HuH-7.5 (cell line): ENCODE measurements at regions not wholly inside any gene's neighbourhood (a gene's known extent, or its start where the extent isn't known, plus 50 kb on each side); places are given as distances from the start of the nearest gene placed in this dataset.

ENCODE experiments used
- DNase-seq: peaks from one replicate; pipeline ENCODE4 v3.0.0; 2011; ENCODE audit warnings: low spot score

DNA sequence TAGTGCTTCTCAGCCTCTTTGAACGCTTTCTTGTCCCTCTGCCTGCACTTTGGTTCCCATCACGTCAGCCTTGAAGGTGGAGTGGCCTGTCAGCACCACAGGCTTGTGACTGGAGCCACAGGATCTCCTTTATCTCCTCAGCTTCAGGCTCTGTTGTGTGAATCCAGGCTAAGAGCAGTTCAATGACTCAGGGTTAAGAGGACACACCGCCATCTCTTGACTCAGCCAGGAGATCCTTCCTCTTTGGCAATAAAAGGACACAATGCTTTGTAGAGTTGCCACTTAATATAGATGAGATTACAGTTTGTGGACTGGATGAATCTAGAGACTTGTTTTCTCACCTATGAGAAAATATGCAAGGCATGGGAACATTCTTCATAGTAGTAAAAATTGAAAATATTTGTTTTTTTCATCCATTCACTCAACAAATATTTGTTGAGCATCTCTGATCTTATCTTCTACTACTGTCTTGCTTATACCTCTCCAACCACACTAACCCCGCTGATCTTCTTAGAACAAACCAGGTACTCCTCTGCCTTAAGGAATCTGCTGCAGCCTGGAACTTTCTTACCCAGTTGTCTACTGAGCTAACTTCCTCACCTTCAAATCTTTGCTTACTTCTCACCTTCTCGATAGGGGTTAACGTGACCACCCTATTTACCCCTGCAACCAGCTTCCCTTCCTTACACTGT, 62.3 kb downstream of the UCHL1 start:
- DNase-seq, result no peak

DNA sequence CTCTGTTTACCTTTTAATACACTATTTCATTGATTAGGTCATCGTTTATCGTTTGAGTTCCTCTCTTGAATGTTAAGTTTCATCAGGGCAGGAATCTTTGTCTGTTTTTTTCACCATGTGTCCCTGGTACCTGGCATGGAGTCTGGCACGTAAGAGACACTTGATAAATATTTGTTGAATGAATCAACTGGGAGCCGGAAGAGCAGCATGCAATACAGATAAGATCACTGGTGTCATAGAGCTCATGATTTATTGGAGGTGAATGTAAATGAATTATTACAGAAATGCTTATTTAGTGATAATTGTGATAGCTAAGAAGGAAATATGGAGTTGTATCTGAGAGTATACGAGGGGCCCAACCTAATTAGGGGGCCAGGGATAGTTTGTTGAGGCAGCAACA, 62.8 kb downstream of the UCHL1 start:
- DNase-seq, result no peak

DNA sequence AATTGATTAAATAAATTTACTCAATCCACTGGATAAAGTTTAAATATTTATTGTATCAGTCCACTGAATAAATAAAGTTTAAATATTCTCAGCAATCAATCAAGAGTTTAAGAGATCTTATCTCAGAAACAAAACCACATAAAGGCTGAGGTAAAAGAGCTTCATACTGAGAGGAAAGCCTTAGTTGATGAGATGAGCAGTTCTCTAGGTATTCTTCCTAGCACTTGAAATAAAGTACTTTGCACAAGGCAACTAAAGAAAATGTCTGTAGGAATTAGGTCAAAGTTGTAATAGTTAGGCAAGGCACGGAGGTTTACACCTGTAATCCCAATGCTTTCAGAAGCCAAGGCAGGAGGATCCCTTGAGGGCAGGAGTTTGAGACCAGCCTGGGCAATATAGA, 63.5 kb downstream of the UCHL1 start:
- no peak for DNase-seq

DNA sequence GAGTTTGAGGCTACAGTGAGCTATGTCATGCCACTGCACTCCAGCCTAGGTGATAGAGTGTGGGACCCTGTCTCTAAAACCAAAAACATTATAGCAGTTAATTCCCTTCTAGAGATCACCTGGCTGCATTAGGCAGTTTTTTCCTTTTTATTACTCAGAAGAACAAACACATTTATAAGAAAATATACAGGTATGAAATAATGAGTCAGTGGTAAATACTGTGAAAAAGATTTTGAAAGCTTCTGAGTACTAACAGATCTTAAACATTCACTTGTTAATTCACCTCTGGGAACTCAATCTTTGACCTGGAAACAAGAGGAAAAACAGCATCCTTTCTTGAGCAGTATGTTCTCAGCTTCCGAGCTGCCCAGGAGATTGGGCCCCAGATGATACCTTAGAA, 64.1 kb downstream of the UCHL1 start:
- DNase-seq, result no peak

DNA sequence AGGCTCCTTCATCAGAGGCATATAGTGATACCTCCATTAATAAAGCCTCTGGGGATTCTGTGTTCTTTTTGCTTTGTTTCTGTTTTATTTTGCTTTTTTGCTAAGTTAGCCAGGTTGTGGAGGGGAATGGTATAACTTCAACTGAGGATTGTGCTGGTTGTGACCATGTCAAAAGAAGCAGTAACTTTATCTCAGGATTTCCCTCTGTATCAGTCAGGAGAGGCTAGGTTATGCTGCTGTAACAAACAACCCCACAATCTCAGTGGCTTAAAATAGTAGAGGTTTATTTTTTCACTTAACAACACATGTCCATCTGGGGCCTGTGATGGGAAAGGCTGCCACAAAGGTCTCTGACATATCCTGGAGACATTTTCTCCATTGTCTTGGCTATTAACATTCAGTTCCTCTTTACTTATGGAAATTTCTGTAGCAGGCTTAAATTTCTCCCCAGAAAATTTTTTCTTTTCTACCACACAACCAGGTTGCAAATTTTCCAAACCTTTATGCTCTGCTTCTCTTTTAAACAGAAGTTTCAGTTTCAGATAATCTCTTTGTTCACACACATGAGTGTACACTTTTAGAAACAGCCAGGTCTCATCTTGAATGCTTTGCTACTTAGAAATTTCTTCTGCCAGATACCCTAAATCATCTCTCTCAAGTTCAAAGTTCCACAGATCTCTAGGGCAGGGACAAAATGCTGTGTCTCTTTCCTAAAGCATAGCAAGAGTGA, 64.7 kb downstream of the UCHL1 start:
- DNase-seq, result no peak

DNA sequence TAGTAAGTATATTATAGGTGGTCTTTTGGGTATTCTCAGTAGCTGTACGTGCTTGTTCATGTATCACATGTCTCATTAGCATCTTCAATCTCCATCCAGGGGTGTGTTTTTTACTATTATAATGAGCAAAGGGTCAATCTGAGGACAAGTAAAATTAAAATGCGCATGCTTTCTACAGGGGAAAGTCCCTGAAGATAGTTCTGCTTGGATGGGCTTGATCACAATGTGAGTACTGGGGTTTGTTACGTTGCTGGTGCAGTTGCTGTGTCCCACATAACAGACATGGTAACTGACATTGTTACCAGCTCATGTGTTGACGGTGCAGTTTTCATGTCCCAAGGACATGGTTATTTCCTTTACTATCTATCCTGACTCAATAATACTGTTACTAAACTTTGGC, 65.9 kb downstream of the UCHL1 start:
- DNase-seq, result no peak

DNA sequence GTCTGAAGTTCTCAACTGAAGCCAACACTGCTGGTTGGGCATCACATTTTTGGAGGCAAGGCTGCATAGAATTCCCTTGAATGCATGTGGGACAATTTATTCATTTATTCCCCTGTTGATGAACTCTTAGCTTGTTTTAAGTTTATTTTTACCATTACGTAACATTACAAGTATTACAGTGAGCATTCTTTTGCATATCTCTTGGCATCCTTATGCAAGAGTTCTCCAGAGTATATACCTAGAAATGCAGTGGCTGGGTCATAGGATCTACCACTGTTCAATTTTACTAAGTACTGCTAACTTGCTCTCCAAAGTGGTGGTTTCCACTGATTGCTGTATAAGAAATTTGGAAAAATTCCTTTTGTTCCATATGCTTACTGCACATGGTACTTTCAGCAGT, 66.5 kb downstream of the UCHL1 start:
- DNase-seq, result no peak

DNA sequence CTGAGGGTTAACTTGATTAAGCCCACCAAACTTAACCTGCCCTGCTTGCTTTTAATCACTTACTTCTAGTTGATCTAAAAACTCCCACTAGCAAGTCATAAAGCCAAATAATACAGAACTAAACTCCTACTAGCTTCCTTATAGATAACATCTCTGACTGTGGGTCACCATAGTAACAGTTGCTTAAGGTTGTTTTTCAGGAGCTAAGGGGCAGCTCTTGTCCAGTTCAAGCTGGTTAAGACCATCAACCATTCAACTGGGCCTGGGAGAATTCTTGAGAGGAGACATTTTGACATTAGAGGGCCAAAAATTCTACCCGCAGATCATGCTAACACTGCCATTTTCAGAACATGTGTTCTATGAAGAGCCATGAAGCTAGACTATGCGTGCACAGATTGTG, 67.0 kb downstream of the UCHL1 start:
- no peak for DNase-seq

DNA sequence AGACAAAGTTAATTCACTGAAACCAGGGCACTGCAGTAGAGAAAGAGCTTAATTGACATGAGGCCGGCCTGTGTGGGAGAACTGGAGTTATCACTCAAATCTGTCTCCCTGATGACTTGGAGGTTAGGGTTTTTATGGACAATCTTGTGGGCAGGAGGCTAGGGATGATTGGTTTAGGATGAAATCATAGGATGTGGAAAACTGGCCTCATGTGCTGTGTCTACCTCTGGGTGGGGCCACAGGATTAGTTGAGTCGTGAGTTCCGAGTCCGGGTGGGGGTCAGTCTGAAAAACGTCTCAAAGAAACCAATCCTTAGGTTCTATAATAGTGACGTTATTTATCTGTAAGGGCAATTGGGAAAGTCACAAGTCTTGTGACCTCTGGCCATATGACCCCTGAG, 68.1 kb downstream of the UCHL1 start:
- no peak for DNase-seq

DNA sequence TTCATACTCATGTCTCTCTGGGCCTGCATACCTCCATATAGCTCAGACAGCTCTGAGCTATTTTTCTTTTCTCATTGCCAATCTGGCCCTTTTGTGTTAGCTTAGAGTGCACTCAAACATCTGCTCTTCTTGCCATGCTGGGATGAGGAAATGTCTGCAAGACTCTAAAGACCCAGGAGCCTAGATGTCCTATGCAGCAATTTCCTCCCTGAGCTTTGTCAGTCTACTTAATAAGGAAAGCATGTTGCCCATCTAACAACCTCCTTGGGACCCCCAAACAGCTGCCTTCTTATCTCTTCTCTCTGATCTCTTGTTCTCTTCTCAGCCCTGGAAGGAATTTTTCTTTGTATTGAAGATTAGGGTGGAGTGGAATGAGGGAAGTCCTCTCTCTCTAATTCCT, 69.2 kb downstream of the UCHL1 start:
- DNase-seq, result no peak

DNA sequence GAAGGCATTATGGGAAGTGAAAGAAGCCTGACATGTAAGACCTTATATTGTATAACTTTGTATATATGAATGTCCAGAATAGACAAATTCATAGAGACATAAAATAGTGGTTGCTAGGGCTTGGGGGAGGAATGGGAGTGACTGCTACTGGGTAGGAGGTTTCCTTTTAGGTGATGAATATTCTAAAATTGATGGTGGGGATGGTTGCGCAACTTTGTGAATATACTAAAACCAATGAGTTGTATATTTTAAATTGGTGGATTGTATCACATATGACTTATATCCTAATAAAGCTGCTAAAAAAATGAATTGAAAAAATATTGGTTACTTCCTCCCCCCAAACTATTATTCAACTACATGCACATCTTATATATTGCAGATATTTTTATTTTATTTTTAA, 70.0 kb downstream of the UCHL1 start:
- DNase-seq, result no peak

DNA sequence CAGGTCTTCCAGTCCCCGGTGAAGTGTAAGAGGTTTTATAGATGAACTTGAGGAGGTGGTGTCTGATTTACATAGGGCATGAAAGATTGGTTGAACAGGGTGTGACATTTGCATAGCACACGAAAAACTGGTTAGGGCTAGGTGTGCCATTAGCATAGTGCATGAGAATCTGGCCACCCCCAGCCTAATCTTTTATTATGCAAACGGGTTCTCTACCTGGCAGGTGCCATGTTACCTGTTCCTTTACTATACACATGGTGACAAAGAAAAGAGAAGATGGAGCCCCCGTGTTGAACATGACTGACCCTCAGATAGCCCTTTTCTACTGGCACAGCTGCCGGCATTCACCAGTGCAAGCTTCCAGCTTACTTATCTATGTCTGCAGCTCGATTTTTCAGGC, 71.0 kb downstream of the UCHL1 start:
- no peak for DNase-seq

DNA sequence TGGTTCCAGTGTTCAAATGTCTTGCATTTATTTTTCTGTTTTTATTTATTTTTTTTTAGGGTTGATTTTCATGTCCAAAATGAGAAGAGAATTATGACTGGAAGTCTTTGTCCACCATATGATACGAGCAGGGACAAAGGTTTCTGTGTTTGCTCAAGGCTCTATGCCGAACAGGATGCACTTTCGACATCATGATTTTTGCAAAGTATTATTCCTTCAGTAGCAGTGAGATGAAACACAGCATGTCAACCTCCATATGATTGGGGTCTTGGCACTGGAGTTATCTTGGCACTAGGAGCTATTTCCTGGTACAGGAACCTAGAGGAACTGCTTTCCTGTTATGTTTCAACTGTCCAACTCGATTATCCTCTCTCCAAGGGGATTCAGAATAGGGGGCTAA, 72.6 kb downstream of the UCHL1 start:
- no peak for DNase-seq

DNA sequence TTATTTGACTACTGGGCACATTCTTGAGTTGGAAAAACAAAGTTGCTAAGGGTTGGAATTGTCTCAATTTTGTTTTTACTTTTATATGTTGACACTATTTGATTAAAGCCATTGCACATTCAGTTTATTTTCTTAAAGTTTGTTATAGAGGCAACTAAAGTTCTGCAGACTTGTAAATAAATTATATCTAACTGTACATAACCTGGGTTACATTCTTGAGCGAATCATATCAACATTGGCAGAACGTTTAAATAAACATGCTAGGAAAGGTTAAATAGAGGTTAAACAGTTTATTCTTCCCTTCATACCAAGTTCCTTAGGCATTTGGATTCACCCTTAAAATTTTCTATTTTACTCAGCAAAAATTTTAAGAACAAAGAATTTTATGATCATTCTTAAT, 74.5 kb downstream of the UCHL1 start:
- DNase-seq, result no peak

DNA sequence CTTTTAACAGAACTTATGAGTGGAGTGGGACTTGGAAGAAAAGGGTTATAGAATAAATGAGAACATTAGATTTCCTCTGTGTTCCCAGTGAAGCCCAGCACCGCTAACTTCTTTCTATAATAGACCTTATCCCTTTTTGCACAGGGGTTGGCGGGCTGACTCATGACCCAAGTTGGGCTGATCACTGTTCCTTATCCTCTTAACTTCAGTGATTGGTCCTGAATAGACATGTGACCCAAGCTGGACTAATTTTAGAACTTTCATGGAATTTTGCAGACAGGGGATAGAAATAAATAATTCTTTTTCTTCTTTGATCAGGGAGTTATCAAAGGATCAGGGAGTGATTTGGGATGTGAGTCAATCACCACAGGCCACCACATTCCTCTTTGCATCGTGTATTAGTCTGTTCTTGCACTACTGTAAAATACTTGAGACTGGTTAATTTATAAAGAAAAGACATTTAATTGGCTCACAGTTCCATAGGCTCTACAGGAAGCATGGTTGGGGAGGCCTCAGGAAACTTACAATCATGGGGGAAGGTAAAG, 75.9 kb downstream of the UCHL1 start:
- no peak for DNase-seq

DNA sequence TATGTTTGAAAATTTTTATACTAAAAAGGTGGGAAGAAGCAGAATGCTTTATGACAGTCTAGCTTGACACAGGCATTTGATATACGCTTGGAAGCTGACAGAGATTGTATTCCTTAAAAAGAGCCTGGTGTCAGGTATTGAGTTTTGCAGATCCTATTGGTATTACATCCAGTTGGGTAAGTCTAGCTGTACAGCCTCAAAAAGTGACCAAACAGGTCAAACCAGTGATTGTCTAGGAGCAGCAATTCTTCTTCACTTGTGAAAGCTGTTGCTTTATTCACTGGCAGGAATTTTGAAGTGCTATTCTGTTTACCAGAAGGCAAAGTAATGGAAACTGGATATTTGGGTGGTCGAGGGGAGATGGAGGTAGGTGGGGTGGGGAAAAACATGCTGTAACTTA, 77.5 kb downstream of the UCHL1 start:
- DNase-seq, result no peak

DNA sequence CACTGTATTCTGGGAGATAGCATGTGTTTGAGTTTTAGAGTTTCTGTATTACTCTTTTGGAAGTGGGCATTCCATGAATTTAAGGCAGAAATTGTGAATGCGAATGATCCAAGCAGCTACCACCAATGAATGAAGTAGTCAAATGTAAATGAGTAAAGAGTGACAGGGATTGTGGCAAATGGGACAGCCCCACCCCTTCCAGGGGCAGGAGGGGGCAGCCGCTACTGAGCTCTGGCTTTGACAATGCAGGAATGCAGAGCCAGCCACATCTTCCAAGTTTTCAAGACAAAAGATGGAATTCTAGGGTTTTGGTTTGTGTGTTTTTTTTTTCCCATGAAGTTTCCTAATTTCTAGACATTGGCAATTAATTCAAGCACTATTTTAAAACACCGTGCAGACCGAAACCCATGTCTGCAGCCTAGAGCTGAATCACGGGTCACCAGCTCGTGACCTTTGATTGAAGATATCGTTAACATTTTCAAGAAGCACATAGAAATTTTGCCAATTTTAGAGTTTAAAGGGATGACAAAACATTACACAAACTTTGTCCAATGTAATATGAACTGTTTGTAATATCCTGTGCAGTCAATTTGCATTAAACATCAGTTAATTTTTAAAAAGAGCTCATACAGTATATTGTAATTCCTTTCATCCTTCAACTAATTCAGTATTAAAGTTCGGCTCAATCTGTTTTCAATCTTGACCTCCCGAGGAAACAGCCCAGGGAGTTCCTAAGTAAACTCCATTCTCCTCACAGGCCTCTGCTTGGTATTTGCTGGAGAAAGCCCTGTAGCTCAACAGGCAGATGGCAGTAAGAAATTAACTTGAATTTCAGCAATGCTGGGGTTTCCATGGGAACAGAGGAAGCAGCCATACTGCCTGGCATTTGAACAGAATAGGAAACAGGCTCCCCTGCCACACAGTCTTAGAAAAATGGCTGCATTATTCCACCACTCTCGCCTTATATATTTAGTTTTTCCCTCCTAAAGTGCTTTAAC, 83.4 kb downstream of the UCHL1 start:
- no peak for DNase-seq

DNA sequence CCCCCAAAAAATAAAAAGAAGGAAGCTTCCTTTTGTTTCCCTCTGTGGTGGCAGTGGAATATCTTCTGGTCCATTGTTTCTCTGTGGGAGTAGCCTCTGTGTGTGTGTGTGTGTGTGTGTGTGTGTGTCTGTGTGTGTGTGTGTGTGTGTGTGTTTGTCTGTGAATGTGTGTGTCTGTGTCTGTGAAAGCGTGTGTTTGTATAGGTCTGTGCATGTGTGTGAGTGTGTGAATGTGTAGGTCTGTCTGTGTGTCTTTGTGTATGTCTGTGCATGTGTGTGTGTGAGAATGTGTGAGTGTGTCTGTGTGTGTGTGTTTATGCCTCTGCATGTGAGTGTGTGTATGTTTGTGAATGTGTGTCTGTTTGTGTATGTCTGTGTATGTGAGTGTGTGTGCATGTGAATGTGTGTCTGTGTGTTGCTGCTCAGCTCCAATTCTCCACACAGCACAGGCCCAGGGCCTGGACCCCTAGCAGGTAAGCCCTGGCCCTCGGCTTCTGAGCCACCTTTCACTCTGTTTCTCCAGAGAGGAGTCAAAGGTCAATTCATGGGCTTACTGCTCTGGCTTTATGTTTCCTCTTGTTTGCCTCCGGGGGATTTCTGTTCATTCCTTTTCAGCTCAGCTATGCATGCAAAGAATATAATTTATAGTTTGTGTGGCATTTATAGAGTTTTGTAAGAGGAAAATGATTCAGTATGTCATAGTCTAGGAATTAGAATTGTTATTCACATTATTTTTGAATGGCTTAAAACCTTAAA, 89.8 kb downstream of the UCHL1 start:
- no peak for DNase-seq

DNA sequence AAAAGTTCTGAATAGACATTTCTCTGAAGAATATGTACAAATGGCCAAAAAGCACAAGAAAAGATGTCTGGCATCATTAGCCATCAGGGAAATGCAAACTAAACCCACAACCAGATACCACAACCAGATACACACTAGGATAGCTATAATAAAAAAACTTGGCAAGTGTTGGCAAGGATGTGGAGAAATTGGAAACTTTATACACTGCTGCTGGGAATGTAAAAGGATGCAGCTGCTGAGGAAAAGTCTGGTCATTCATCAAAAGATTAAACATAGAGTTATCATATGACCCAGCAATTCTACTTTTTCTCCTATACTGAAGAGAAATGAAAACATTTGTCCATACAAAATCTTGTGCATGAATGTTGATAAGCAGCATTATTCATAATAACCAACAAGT, 92.3 kb downstream of the UCHL1 start:
- no peak for DNase-seq

DNA sequence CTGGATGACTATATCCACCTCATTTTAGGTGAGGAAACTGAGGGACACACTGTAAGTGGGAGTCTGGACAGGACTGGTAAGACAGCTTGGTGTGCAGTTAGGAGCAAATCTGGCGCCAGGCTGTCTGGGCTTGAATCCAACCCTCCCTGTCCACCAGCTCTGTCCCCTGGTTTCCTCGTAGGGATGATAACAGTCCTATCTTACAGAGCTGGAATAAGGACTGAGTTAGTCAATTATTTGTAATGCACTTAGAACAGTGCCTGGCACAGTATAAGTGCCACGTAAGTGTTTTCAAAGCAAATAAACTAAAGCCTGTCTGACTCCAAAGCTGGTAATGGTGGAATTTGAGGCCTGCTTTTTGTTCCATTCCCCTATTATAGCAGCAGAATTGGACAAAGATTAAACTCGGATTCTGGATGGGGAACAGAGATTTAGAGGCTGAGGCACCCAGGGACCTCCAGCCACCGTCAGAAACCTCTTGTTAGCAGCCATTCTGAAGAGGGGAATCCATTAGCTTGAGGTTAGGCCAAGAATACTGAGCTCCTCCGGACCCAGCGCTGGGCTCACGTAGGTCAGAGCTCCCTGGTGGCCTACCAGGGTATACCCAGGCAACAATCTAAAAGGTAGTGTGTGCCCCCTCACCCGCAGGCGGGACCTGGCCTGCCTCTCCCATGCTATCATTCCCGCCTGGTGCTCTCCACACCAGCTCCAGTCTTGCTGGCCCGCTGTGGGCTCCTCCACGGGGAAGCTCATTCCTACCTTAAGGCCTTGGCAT, 102.1 kb downstream of the UCHL1 start:
- peak; percentile 19 for DNase-seq

DNA sequence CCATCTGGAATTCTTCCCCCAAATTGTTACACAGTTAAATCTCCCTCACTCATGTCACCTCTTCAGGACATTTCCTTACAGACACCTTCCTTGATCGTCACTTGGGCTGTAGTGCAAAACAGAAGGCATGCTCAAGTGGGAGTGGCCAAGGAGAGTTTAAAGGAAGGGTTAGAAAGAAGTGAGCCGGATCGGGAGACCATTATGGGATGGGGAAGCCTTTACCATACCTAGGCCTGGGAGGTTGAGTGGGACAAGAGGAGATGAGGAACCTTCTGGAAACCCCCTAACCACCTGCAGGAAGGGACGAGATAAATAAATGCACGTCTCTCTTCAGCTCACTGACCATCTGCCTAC, 102.7 kb downstream of the UCHL1 start:
- DNase-seq, result no peak
